ENCODE measurements at regions not wholly inside any gene's neighbourhood (a gene's known extent, or its start where the extent isn't known, plus 50 kb on each side); places are given as distances from the start of the nearest gene placed in this dataset.

DNA sequence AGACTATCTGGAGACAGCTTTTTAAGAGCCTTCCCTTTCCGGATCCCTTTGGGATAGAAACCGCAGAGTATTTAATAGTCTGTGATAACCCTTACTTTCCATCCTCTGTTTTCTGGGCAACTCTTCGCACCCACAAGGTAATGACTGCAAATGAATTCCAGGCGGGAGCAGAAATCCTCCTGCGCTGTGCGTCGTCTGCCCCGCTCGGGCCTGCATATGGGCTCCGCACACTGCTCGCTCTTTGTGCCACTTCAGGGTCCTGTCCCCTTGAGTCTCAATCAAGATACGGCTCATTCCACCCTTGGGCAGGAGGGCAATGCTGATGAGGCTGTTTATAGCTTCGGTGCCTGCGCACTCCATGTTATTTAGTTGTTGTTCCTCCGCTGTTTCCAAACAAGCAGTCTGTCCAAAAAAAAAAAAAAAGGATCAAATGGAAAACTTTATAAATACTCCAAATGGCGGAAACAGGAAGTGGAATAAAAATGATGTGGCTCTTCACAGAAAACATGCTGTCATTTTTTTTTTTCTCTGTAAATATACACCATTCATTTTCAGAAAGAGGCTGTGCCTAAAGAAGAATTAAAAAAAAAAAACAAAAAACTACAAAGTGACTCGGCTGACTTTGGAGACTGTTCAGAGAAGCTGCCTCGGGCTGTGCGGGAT, 169.6 kb upstream of the GMDS start:
- no peak for DNase-seq

DNA sequence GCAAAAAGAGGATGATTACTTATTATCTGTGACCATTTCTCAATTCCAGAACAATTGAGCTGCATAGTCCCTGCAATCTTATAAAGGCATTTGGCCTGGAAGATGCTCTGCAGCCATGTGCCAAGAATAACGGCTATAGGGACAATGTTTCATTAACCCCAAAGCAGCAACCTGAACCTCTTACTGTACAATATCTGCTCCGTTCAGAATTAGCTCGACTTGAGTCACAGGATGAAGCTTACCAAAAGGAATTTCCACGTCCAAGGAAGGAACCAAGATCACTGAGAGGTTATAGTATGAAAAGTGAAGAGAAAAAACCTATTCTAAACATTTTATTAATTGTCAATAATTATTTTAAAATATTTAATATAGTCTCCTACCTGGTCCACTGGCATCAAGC, 167.3 kb upstream of the GMDS start:
- no peak for DNase-seq

DNA sequence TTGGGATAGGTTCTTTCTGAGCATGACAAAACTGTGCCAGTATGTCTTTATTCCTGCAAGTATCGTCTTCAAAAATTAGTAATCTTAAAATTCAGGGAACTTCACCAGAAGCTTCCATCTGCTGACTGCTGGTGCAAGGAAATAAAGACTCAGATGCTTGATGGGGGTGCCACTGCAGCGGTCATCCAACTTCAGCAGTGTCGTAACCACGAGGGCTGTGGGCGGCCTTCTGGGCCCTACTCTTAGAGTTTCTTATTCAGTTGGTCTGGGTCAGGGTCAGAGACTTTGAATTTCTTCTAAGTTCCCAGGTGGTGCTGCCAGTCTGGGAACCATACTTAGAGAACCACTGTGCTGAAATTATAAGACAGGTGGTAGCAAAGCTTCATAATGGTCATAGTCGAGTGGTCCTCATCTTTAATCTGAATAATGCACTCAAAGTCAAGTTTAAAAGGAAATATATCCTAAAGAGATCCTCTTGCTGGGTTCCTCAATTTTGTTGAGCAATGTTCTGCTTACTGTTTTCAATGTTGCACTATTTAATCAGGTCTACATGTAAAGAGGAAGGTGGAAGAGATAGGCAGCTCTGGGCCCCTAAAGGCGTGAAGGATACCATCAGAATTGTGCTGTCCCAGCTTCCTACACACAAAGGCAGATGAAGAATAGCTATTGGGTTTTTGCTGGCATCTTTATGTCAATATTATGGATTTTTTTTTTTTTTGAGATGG, 165.4 kb upstream of the GMDS start:
- no peak for DNase-seq

DNA sequence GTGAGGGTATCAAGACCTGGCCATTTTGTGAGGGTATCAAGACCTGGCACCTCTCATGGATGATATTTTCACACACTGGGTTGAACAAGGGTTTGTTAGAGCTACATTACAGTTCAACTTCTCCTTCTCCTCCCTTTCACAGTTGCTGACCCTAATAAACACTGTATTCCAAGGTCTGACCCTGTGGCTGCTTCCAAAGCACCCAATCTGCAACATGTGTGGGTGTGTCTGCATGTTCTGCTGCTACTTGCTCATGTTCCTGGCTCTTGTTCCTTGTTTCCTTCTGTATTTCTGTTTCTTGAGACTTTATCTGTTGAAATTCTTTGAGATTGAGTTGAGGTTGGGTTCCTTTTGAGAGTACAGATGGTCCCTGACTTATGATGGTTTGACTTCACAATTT, 162.1 kb upstream of the GMDS start:
- DNase-seq, result no peak

DNA sequence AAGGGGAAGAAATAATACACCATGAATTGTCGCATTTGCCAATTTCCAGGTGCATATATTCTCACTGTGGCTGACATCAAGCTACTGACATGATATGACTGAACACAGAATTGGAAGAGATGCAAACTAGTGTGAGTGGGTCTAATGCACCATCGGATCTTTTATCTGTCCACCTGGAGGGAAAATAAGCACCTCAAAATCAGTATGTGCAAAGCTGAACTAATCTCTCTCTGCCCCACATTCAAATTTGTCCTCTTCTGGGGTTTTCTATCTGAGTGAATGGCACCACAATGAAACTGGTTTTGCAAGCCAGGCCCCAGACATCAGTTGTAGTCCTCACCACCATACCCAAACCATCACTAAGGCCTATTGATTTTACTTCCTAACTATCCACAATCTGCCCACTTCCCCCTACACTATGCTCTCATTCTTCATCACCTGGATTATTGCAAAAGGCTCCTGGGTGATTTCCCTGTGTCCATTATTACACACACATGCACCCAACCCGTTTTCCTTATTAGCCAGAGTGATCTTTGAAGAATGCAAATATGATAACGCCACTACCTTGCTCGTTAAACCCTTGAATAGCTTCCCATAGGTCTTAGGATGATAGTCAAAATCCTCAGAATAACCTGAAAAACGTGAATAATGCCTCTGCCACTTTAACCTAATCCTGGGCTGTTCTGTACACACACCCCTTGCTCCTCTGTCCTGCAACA, 159.0 kb upstream of the GMDS start:
- DNase-seq, result no peak

DNA sequence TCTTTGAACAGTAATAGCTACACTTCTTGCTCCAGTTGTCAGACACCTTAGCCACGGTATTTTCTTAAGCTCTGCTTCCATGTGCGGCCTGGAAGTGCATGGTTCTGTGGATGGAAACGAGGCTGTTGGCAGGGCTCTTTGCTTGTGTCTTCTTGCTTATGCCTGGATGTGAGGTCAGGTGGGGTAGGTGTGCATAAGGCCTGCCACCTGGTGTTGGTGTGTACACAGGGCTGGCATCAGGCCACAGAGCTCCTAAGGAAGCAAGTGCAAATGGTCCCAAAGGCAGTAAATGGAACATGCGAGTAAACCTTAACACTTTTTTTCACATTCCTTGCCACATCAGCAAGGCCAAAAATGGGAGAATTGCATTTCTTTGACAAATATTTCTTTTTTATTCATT, 158.1 kb upstream of the GMDS start:
- DNase-seq, result no peak

DNA sequence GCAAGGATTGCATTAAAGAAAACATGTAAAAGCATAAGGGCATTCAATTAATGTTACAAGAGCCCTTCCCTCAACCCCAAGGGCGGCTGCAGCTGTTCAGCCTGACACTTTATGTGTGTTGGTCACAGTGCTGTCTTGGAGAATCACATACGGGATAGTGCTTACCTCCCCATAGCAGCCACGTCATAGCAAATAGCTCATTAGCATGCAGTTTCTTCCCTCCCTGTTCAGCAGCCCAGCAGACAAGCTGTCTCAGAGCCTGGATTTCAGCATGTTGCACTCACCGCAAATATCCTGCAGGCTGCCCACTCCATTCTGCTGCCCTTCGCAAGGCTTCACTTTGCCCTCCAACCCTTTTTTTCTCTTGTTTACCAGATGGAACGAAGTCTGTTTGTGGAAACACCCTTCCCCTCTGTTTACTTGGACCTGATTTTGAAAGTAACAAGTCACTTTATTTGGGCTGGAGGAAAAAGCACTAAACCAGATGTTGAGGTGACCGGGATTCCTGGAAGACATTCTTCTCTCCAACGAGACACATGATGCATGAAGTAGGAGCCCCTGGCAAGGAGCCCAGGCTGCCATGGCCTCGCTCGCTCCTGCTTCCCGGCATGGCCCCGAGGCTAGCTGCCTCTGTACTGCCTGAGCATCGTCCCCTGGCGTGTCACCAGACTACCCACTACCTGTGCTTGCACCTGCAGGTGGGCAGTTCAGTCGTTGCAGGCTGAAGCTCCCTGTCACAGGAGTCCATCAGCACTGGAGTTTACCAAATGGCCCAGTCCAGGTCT, 151.6 kb upstream of the GMDS start:
- no peak for DNase-seq

DNA sequence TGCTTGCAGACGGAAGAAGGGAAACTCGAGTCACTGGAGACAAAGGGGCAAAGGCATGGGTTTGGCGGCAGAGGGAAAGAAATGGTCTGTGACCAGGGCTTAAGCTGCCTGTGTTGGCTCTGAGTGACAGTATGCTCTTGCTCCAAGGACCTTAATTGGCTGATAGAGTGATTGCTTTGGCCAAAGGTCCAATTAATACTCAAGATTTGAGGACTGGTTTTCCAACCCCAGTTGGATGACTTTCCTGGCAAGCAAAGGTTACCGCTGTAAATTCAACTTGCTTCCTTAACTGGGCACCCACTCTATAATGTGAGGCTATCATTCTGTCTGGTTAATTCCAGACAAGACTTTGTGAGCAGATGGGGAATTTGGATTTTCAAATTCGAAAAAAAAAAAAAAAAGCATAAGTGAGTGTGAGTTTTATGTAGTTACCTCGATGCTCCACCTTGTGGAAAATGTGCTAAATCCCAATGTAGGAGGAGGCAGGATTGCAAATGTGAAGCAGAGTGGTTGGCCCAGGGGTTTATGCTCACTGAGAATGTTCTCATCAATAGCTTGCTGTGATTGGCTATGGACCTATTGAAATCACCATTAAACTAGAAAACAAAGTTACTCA, 150.7 kb upstream of the GMDS start:
- no peak for DNase-seq

DNA sequence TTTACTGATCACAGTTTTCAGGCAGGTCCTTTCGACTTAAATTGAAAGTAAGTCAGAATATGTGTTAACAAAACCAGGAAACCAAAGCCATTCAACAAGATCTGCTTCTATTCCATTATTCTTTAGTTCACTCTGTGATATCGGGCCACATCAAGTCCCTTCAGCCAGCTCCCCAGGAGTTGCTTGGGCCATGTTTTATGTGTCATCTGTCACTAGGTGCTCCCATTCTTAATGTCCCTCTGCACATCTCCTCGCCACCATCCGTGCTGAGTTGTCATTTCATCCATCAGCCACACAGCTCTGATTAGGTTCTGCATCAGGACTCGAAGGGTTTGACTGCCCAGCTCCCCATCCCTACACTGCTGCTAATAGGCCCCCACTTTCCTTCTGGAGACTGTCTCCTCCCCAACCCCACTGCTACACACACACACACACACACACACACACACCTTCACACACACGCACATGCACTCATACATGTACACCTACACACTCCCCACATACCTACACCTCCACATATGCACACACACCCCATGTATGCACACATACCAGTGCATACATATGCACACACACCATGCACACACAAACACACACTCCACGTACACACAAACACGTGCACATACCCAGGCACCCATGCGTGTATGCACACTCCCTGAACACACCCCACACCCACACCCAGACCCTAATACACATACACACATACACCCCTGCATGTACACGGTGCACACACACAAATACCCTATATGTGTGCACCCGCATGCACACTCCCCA, 143.3 kb upstream of the GMDS start:
- no peak for DNase-seq

DNA sequence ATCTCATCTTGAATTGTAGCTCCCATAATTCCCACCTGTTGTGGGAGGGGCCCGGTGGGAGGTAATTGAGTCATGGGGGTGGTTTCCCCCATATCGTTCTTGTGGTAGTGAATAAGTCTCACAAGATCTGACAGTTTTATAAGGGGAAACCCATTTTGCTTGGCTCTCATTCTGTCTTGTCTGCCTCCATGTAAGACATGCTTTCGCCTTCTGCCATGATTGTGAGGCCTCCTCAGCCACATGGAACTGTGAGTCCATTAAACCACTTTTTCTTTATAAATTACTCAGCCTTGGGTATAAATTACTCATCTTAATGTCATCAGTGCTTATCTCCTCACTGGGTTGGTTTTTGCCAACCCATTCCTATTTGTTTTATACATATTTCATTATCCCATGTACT, 142.0 kb upstream of the GMDS start:
- no peak for DNase-seq

DNA sequence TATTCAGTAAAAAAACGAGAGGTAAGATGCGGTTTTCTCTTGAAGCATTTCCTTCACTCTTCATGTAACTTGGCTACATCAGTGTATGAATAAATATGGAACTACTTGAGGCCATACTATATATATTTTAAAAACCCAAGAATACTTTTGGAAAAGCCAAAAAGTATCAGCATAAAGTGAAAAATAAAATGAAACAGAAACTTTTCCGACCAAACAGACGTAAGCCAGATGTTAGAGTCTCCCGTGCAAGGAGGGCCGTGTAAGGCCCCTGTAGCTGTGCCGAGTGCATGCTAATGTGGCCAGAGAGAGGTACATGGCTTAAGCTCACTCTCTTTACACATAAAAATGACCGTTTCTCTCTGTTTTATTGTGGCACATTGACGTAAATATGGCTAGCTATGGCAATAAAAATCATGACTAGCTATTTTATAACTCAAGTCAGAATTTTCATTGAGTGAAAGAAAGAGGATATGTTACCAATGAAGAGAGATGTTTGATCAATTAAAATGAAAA, 140.1 kb upstream of the GMDS start:
- no peak for DNase-seq

DNA sequence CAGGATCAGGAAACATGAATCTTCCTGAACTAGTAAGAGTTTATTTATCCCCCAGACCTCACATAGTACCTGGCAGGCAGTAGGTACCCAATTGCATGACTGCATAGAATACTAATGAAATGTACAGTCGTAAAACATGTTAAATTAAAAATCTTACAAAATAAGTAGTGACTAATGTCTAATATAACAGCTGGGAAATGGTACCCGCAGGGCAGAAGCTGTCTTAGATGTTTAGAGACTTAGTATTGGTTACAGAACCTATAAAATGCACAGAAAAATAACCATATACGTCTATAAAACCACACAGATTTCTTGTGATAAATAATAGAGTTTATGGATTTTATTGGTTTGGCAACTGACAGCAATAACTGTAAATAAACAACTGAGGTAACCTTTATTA, 139.1 kb upstream of the GMDS start:
- DNase-seq, result no peak

DNA sequence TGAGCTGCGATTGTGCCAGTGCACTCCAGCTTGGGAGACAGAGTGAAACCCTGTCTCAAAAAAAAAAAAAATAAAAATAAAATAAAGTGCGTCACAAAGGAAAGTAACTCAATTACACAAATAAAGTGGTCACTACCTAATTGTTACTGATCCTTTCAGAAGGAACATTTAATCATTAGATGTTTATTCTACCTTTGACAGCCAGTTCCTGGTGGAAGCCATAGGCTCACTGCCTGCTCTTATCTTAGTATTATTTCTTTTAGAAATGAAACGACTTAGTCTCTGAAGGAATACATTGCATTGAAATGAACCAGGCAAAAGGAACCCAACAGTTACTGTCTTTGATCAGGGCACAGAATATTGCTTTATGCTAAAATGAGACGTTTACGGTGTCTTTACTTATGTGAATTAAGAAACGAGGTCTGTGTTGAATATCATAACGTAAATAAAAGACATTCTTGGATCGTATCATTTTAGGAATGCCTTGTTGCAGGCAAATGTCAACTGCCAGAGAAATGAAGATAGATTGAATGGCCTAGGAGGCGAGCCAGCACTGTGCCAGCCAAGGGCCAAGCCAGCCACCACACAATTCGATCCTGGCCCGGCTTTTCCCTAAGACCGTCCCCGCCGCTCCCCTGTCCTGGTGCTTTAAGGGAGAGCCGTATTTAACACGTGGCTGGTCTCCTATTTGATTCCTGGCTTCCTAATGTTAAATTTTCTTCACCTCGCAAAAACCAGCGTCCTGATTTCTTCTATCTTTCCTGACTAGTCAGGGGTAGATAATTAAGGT, 136.7 kb upstream of the GMDS start:
- no peak for DNase-seq

DNA sequence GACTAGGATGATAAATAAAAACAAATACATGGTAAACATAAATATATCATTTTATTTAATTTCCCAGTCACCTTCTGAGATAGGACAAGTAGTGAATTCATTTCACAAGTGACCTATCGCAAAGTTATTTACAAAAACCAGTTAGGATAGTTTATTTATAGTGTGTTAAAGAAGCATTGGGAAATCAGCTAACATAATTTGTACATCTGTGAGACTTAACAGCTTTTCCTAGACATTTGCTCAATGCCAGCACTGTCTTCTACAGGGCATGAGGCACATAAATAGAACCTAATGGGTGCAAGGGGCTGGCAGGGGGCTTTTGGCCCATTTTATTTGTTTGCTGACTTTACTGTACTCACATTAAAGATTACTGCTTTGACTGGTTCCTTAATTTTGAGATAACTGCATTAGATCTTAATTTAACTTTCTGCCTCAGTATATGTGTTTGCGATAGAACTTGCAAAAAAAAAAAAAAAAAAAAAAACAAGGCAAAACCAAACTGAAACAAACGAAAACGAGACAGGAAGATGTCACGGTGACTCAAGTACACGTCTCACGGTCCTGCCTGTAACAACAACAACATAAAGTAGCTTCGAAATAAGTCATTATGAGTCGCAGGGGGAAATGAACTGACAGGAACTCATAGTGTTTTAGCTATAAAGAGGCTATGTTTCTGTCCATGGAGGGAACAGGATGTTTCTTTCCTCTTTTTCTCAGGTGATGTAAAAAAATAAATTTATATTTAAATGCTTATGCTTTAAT, 133.7 kb upstream of the GMDS start:
- no peak for DNase-seq

DNA sequence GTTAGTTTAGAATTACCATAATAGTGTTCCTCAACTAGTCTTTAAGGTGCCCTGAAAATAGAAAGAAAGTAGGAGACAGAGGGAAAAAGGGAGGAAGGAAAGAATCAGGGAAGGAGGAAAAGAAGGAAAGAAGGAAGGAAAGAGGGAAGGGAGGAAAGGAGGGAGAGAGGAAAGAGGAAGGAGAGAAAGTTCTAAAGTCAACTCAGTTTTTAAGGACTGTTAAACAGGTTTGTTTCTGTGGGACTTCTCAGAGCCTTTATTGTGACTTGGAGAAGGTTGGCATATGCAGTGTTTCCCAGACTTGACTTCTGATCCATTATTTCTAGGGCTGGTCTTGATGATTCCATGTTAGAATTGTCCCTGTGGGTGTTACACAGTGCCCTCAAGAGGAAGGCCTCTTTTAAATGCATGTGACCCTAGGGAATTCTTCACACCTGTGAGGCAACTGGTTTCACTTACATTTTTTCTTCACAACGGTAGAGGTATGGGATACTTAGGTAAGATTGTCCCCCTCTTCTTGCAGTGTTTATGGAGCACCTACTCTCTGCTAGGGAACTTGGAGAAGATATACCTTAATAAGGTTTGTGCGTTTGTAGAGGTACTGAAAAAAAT, 132.7 kb upstream of the GMDS start:
- no peak for DNase-seq

DNA sequence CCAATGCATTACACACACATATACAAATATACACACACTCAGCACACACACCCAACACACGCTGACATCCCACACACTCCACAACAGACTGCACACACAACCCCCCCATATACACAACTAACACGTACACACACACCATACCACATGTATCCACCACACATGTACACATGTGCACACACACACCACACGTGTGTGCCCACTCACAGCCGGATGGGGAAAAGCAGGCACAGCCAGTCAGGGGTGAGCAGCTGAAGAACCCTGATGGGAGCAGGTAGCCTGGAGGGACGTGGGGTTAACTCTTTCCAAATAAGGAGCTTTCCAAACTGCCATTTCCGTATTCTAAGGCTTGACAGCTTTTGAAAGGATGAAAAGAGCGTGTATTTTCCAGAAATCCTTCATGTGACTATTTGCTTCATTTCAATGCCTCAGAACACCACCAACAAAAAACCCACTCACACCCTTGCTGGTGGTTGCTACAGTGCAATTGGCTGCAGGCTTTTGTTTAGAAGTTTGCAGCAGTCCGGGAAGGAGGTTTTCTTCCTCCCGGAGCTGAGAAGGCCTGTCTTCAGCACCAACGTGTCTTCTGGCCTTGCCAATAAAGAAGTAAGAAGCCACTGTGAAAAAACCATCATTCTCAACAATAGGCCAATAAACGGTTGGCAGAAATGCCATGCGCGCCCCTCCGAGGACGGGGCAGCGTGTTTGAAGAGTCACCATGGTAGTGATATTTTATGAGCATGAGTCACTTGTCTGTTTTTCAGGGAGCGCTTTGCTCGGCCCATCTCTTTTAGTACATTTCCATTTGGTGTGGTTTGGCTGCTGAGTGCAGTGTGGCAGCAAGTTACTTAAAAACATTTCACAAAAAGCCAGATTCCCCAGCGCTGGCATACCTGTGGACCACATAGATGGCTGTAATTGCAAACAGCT, 131.3 kb upstream of the GMDS start:
- DNase-seq, result no peak

DNA sequence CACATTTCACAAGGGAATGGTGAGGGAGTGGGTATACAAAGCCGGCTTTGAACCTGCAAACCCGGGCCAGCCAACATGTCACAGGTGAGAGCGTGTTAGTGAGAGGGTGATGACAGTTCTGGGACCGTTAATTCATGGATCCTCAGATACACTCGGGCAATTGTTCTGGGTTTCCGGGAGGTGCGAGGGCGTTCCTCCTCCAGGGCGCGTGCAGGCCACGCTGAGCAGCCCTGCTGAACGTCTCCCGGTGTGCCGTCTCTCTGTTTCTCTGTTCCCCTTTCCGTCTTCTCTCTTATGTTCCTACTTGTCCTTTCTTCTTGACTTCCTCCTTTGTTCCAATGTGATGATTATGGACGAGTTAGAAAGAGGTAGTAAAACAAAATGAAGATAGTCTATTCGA, 130.0 kb upstream of the GMDS start:
- no peak for DNase-seq

DNA sequence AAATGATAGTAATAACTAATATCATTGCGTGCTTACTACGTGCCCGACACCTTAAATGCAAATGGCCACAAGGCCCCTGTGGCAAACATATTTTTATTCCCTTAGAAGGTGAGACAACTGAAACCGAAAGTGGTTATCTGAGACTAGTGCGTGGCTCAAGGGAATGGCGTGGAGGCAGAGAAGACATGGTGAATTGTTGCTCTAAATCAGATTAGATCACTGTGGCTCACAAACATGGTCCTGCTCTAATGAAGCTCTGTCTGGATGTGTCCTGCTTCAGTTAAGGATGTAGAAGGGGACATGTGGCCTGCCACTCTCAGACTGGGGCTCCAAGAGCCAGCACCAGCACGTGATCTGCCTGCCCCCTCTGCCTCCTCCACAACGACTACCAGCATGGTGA, 124.2 kb upstream of the GMDS start:
- no peak for DNase-seq

DNA sequence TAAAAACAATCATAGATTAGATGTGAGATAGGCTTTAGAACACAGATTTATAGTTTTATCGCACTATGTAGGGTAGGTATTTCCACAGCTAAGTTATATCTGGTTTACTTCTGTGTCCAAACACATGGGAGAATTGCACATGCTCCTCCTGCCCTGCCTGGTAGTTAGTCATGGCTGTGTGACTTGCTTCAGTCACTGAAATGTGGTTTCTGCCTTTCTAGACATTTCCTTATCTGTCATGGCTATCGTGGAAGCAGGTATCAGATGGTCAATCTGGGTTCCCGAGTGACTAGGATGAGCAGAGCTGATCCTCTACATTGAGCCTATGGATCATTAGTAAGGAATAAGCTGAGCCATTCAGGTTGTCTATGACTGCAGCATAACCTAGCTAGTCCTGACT, 117.8 kb upstream of the GMDS start:
- no peak for DNase-seq

All from hematopoietic multipotent progenitor cell treated with erythropoietin and hydrocortisone succinate and interleukin-3 and kit ligand, for 8 days (in vitro differentiated cells).